ENCODE measurements at regions not wholly inside any gene's neighbourhood (a gene's known extent, or its start where the extent isn't known, plus 50 kb on each side); places are given as distances from the start of the nearest gene placed in this dataset.

- DNase-seq (ENCODE audit: low read depth in 1 of 2, low spot score in 1 of 2) (no peak), FAIRE-seq (no peak), ATAC-seq (no peak)
- no peak overlapping the region for H3K27ac ChIP-seq
- ChIA-PET POLR2A (no interaction called here), CTCF (interaction anchor here (0.8 to 0.9 kb wide), 2 partner anchors 40 to 129 kb away, joined by 3 read pairs; no protein-coding TSS in a partner anchor)
- no peak for TF ChIP-seq NFE2L2 (conservative IDR thresholded peaks at IDR 0.05; ENCODE audit: low read length)
- no peak for TF ChIP-seq GATA3 (IDR thresholded peaks at IDR 0.05; ENCODE audit: borderline replicate concordance)
- no peak for TF ChIP-seq EHF (CRISPR knock-in tag; IDR thresholded peaks at IDR 0.05)
- TF ChIP-seq REST (IDR thresholded peaks at IDR 0.05), result no peak
- TF ChIP-seq MYC (IDR thresholded peaks at IDR 0.05; ENCODE audit: borderline replicate concordance, low read length), result no peak
- TF ChIP-seq HMGXB4 (CRISPR knock-in tag; IDR thresholded peaks at IDR 0.05; ENCODE audit: borderline replicate concordance), result no peak
- no peak for TF ChIP-seq NR3C1 (IDR thresholded peaks at IDR 0.05)
- TF ChIP-seq ZNF302 (CRISPR knock-in tag; IDR thresholded peaks at IDR 0.05), result no peak
- TF ChIP-seq CBX8 (IDR thresholded peaks at IDR 0.05), result no peak
- TF ChIP-seq E2F6 (IDR thresholded peaks at IDR 0.05; ENCODE audit: borderline replicate concordance, low read depth), result no peak
- TF ChIP-seq CEBPB (IDR thresholded peaks at IDR 0.05), result no peak
- TF ChIP-seq MAFK (IDR thresholded peaks at IDR 0.05; ENCODE audit: partially characterized antibody), result no peak
- no peak for TF ChIP-seq ELK1 (IDR thresholded peaks at IDR 0.05; ENCODE audit: low read depth, low read length)
- TF ChIP-seq CHD2 (IDR thresholded peaks at IDR 0.05; ENCODE audit: low read length, partially characterized antibody), result no peak
- no peak for TF ChIP-seq ZC3H11A (IDR thresholded peaks at IDR 0.05)
- no peak for TF ChIP-seq SMC3 (IDR thresholded peaks at IDR 0.05)
- TF ChIP-seq BHLHE40 (IDR thresholded peaks at IDR 0.05; ENCODE audit: low read depth, low read length), result no peak
- no peak for TF ChIP-seq ZSCAN20 (CRISPR knock-in tag; IDR thresholded peaks at IDR 0.05)
- no peak for TF ChIP-seq FOSL2 (IDR thresholded peaks at IDR 0.05)
- no peak for TF ChIP-seq FOSL2 (CRISPR knock-in tag; IDR thresholded peaks at IDR 0.05)
- no peak overlapping the region for H3K4me3 ChIP-seq
- H3K4me1 ChIP-seq, result no peaks in the 10 kb centered on the region
- no peak overlapping the region for H3K4me2 ChIP-seq
- no peaks in the 10 kb centered on the region; the same call in 2 of the 3 replicates for H3K9me3 ChIP-seq
These were observed 261.4 kb downstream of the DIO2 start for GRCh38 chr14:79949906-79950305.

GRCh38 chr14:79947440-79948054 lies 263.8 kb downstream of the DIO2 start:
- Histone ChIP-seq H3K9me3 (no peaks in the 10 kb centered on the region), H3K4me1 (no peaks in the 10 kb centered on the region), H3K4me2 (no peak overlapping the region), H3K27ac (no peak overlapping the region), H3K4me3 (no peak overlapping the region)
- CTCF ChIA-PET, result interaction anchor here (0.9 kb wide), 1 partner anchor 109 kb away, joined by 4 read pairs; no protein-coding TSS in a partner anchor
- 8% methylated on average over 2 of the region's 2 CpGs for WGBS (ENCODE audit: missing lambda C conversion rate)
- POLR2A ChIA-PET, result no interaction called here
- DNase-seq (ENCODE audit: low read depth in 1 of 2, low spot score in 1 of 2) (no peak), ATAC-seq (no peak), FAIRE-seq (no peak)
- TF ChIP-seq FOXS1 (CRISPR knock-in tag; IDR thresholded peaks at IDR 0.05), result no peak
- TF ChIP-seq PHF8 (IDR thresholded peaks at IDR 0.05; ENCODE audit: borderline replicate concordance, low read depth), result no peak
- no peak for TF ChIP-seq MAFK (IDR thresholded peaks at IDR 0.05; ENCODE audit: partially characterized antibody)
- TF ChIP-seq MAZ (IDR thresholded peaks at IDR 0.05; ENCODE audit: borderline replicate concordance, low read depth, low read length), result no peak
- no peak for TF ChIP-seq KDM1A (IDR thresholded peaks at IDR 0.05; ENCODE audit: low read depth)
- no peak for TF ChIP-seq FOSL2 (IDR thresholded peaks at IDR 0.05)
- TF ChIP-seq FOSL2 (CRISPR knock-in tag; IDR thresholded peaks at IDR 0.05), result no peak
- TF ChIP-seq CHD4 (IDR thresholded peaks at IDR 0.05; ENCODE audit: borderline replicate concordance), result no peak
- no peak for TF ChIP-seq NFE2L2 (conservative IDR thresholded peaks at IDR 0.05; ENCODE audit: low read length)

Data from A549 (cell line).